Mucosa of stomach (tissue), 1 donor: ENCODE measurements at regions not wholly inside any gene's neighbourhood (a gene's known extent, or its start where the extent isn't known, plus 50 kb on each side); places are given as distances from the start of the nearest gene placed in this dataset.

Experiments used
- H3K27me3 ChIP-seq: one replicate; pipeline ENCODE4 v1.7.0; 2013; ENCODE audit warnings: mild to moderate bottlenecking, low read length; ENCODE audit not compliant: control insufficient read depth, insufficient read depth
- H3K36me3 ChIP-seq: one replicate; pipeline ENCODE4 v1.7.0; 2013; ENCODE audit warnings: low read length; ENCODE audit not compliant: control insufficient read depth, insufficient read depth
- H3K4me1 ChIP-seq: one replicate; pipeline ENCODE4 v1.7.0; 2013; ENCODE audit warnings: mild to moderate bottlenecking, low read length; ENCODE audit not compliant: control insufficient read depth, insufficient read depth
- H3K4me3 ChIP-seq: one replicate; pipeline ENCODE4 v1.7.0; 2013; ENCODE audit warnings: low read length
- H3K9ac ChIP-seq: one replicate; pipeline ENCODE4 v1.7.0; 2013; ENCODE audit warnings: mild to moderate bottlenecking, low read length, moderate library complexity
- H3K9me3 ChIP-seq: one replicate; pipeline ENCODE4 v1.7.0; 2013; ENCODE audit warnings: mild to moderate bottlenecking, low read length, moderate library complexity; ENCODE audit not compliant: control insufficient read depth
- donor health status: Pancreatic carcinoma.

- no peaks in the 10 kb centered on the region for H3K4me1 ChIP-seq
- H3K36me3 ChIP-seq, result no peaks in the 10 kb centered on the region
- no peaks in the 10 kb centered on the region for H3K27me3 ChIP-seq
Measured at GRCh38 chr2:128520340-128520739, 201.7 kb upstream of the HS6ST1 start.

GRCh38 chr2:128520791-128521190, 202.1 kb upstream of the HS6ST1 start:
- no peaks in the 10 kb centered on the region for H3K9me3 ChIP-seq
- no peaks in the 10 kb centered on the region for H3K4me1 ChIP-seq
- H3K27me3 ChIP-seq, result no peaks in the 10 kb centered on the region
- H3K9ac ChIP-seq, result no peak overlapping the region
- H3K36me3 ChIP-seq, result no peaks in the 10 kb centered on the region
- H3K4me3 ChIP-seq, result no peak overlapping the region

More at GRCh38 chr2:128520340-128520739, 201.7 kb upstream of the HS6ST1 start:
- Histone ChIP-seq H3K4me3 (no peak overlapping the region), H3K9ac (no peak overlapping the region), H3K9me3 (no peaks in the 10 kb centered on the region)

GRCh38 chr2:128521482-128521881, 202.8 kb upstream of the HS6ST1 start:
- Histone ChIP-seq H3K4me1 (no peaks in the 10 kb centered on the region), H3K9ac (no peak overlapping the region), H3K4me3 (no peak overlapping the region), H3K9me3 (no peaks in the 10 kb centered on the region), H3K36me3 (no peaks in the 10 kb centered on the region), H3K27me3 (no peaks in the 10 kb centered on the region)

GRCh38 chr2:128522829-128523228, 204.2 kb upstream of the HS6ST1 start:
- Histone ChIP-seq H3K36me3 (no peaks in the 10 kb centered on the region), H3K27me3 (no peaks in the 10 kb centered on the region), H3K4me3 (no peak overlapping the region), H3K9me3 (no peaks in the 10 kb centered on the region), H3K9ac (no peak overlapping the region), H3K4me1 (no peaks in the 10 kb centered on the region)

- Histone ChIP-seq H3K4me1 (no peaks in the 10 kb centered on the region), H3K4me3 (no peak overlapping the region), H3K9ac (no peak overlapping the region), H3K36me3 (no peaks in the 10 kb centered on the region), H3K27me3 (no peaks in the 10 kb centered on the region), H3K9me3 (no peaks in the 10 kb centered on the region)
Measured at GRCh38 chr2:128523457-128523856, 204.8 kb upstream of the HS6ST1 start.

- no peak overlapping the region for H3K4me3 ChIP-seq
- no peaks in the 10 kb centered on the region for H3K27me3 ChIP-seq
- H3K36me3 ChIP-seq, result no peaks in the 10 kb centered on the region
- H3K4me1 ChIP-seq, result no peaks in the 10 kb centered on the region
- no peaks in the 10 kb centered on the region for H3K9me3 ChIP-seq
- H3K9ac ChIP-seq, result no peak overlapping the region
Measured at GRCh38 chr2:128524183-128524582, 205.5 kb upstream of the HS6ST1 start.

- Histone ChIP-seq H3K27me3 (no peaks in the 10 kb centered on the region), H3K36me3 (no peaks in the 10 kb centered on the region), H3K4me1 (no peaks in the 10 kb centered on the region), H3K9me3 (no peaks in the 10 kb centered on the region), H3K9ac (no peak overlapping the region), H3K4me3 (no peak overlapping the region)
Measured at GRCh38 chr2:128525653-128526052, 207.0 kb upstream of the HS6ST1 start.

- H3K9me3 ChIP-seq, result no peaks in the 10 kb centered on the region
- H3K36me3 ChIP-seq, result no peaks in the 10 kb centered on the region
- H3K27me3 ChIP-seq, result no peaks in the 10 kb centered on the region
- no peak overlapping the region for H3K9ac ChIP-seq
- H3K4me3 ChIP-seq, result no peak overlapping the region
- no peaks in the 10 kb centered on the region for H3K4me1 ChIP-seq
Measured at GRCh38 chr2:128526455-128526976, 207.8 kb upstream of the HS6ST1 start.

- Histone ChIP-seq H3K27me3 (no peaks in the 10 kb centered on the region), H3K36me3 (no peaks in the 10 kb centered on the region), H3K9ac (no peak overlapping the region), H3K4me3 (no peak overlapping the region), H3K9me3 (no peaks in the 10 kb centered on the region), H3K4me1 (no peaks in the 10 kb centered on the region)
Measured at GRCh38 chr2:128528133-128528532, 209.5 kb upstream of the HS6ST1 start.

GRCh38 chr2:128530025-128530573, 211.4 kb upstream of the HS6ST1 start:
- Histone ChIP-seq H3K27me3 (no peaks in the 10 kb centered on the region), H3K9me3 (no peaks in the 10 kb centered on the region), H3K4me3 (no peak overlapping the region), H3K9ac (no peak overlapping the region), H3K36me3 (no peaks in the 10 kb centered on the region), H3K4me1 (no peaks in the 10 kb centered on the region)

GRCh38 chr2:128531856-128532255, 213.2 kb upstream of the HS6ST1 start:
- no peaks in the 10 kb centered on the region for H3K27me3 ChIP-seq
- no peak overlapping the region for H3K9ac ChIP-seq
- no peaks in the 10 kb centered on the region for H3K4me1 ChIP-seq
- H3K9me3 ChIP-seq, result no peaks in the 10 kb centered on the region
- H3K36me3 ChIP-seq, result no peaks in the 10 kb centered on the region
- H3K4me3 ChIP-seq, result no peak overlapping the region

GRCh38 chr2:128533101-128533500, 214.4 kb upstream of the HS6ST1 start:
- no peak overlapping the region for H3K4me3 ChIP-seq

More at GRCh38 chr2:128533101-128533500, 214.4 kb upstream of the HS6ST1 start:
- Histone ChIP-seq H3K27me3 (no peaks in the 10 kb centered on the region), H3K9me3 (no peaks in the 10 kb centered on the region), H3K36me3 (no peaks in the 10 kb centered on the region), H3K9ac (no peak overlapping the region), H3K4me1 (no peaks in the 10 kb centered on the region)
